Endothelial cell of umbilical vein (primary cell): ENCODE measurements at regions not wholly inside any gene's neighbourhood (a gene's known extent, or its start where the extent isn't known, plus 50 kb on each side); places are given as distances from the start of the nearest gene placed in this dataset.
"Not testable (repeated sequence)": the region's sequence is repeated elsewhere in the genome, so short reads cannot be mapped to it uniquely, and the experiment has no call there.

Experiments used
- BruUV-seq: library from RNA; stranded (reverse); fragments of 400-500 nt; replicated peaks from 2 replicates; lab custom pipeline; 2021; lab: Mats Ljungman, UMichigan
- CTCF ChIA-PET: fragments of 300-600, 350-600 bp; sonication (Branson Sonifier 250); formaldehyde crosslinking; loops from one replicate; lab custom pipeline; 2021; ENCODE audit warnings: antibody characterized with exemption, inconsistent platforms; lab: Charles Lee
- POLR2A ChIA-PET: fragments of 300-600, 350-600 bp; sonication (Branson Sonifier 250); formaldehyde crosslinking; loops from one replicate; lab custom pipeline; 2021; ENCODE audit warnings: antibody characterized with exemption, inconsistent platforms; lab: Charles Lee
- DNase-seq: peaks from one replicate; pipeline ENCODE4 v3.0.0-alpha.2; 2011; ENCODE audit warnings: low read depth, low spot score
- FAIRE-seq: peaks from 2 replicates; lab custom pipeline; 2011; peaks lifted over from hg19 to GRCh38; lab: Jason Lieb, UNC
- H2AFZ ChIP-seq: 2 replicates; pipeline ENCODE4 v1.6.0; 2012; ENCODE audit warnings: low read depth, low read length, control low read depth, inconsistent platforms
- H3K27ac ChIP-seq: 2 replicates; pipeline ENCODE4 v1.5.1; 2011; ENCODE audit warnings: low read depth, mild to moderate bottlenecking, control low read depth, low read length, moderate library complexity; ENCODE audit not compliant: insufficient read depth
- H3K27me3 ChIP-seq, 2 experiments: 2 replicates each; pipeline versions ENCODE4 v1.6.0 to v1.6.1; 2011; ENCODE audit warnings: low read length in 2 of 2, mixed read lengths in 1 of 2; ENCODE audit not compliant: control insufficient read depth in 2 of 2, insufficient read depth in 2 of 2
- H3K36me3 ChIP-seq, 2 experiments: 2 replicates in 1 of 2; 3 replicates in 1 of 2; pipeline ENCODE4 v1.5.1; 2011; ENCODE audit warnings: low read length in 2 of 2, mild to moderate bottlenecking in 1 of 2, moderate library complexity in 1 of 2; ENCODE audit not compliant: control insufficient read depth in 2 of 2, insufficient read depth in 2 of 2; ENCODE audit errors: extremely low read depth in 1 of 2
- H3K4me1 ChIP-seq: 3 replicates; pipeline ENCODE4 v1.5.1; 2011; ENCODE audit warnings: mild to moderate bottlenecking, low read length; ENCODE audit not compliant: control insufficient read depth, insufficient read depth; ENCODE audit errors: extremely low read depth
- H3K4me2 ChIP-seq: 2 replicates; pipeline ENCODE4 v1.6.1; 2011; ENCODE audit warnings: low read length, control low read depth, mixed read lengths; ENCODE audit not compliant: insufficient read depth
- H3K4me3 ChIP-seq, 3 experiments: fragments of 200-600 bp in 1 of 3; sonication (generic), shearing (Covaris generic) in 1 of 3; replicated peaks in 1 of 3; 2 replicates each; pipeline ENCODE4 v1.5.1; 2011 to 2016; ENCODE audit warnings: control low read depth in 3 of 3, low read length in 3 of 3, mild to moderate bottlenecking in 2 of 3, inconsistent platforms in 1 of 3, low read depth in 1 of 3, moderate library complexity in 1 of 3; ENCODE audit not compliant: insufficient read depth in 1 of 3
- H3K79me2 ChIP-seq: 2 replicates; pipeline ENCODE4 v1.6.0; 2012; ENCODE audit warnings: low read length, inconsistent platforms; ENCODE audit not compliant: control insufficient read depth, insufficient read depth
- H3K9ac ChIP-seq: replicated peaks from 2 replicates; pipeline ENCODE3; 2011; ENCODE audit warnings: low read length, control low read depth; ENCODE audit not compliant: insufficient read depth; ENCODE audit errors: extremely low read depth
- H3K9me1 ChIP-seq: replicated peaks from 3 replicates; pipeline ENCODE4 v1.6.0; 2011; ENCODE audit warnings: mild to moderate bottlenecking, low read length; ENCODE audit not compliant: control insufficient read depth, insufficient read depth; ENCODE audit errors: extremely low read depth
- H3K9me3 ChIP-seq: replicated peaks from 2 replicates; pipeline ENCODE4 v1.5.1; 2012; ENCODE audit warnings: low read length, inconsistent platforms; ENCODE audit not compliant: control insufficient read depth, insufficient read depth
- H4K20me1 ChIP-seq: replicated peaks from 2 replicates; pipeline ENCODE3; 2011; ENCODE audit warnings: mild to moderate bottlenecking, low read length; ENCODE audit not compliant: control insufficient read depth, insufficient read depth; ENCODE audit errors: extremely low read depth
- EZH2 ChIP-seq: IDR thresholded peaks from 2 replicates; pipeline ENCODE4 v1.6.1; 2012; ENCODE audit warnings: borderline replicate concordance, low read depth, mild to moderate bottlenecking, moderate library complexity, low read length, inconsistent platforms; ENCODE audit not compliant: severe bottlenecking
- FOS ChIP-seq: IDR thresholded peaks from 2 replicates; pipeline ENCODE4 v1.6.1; 2011; ENCODE audit warnings: mild to moderate bottlenecking, low read length, moderate library complexity, borderline replicate concordance; ENCODE audit not compliant: insufficient read depth
- GATA2 ChIP-seq: IDR thresholded peaks from 2 replicates; pipeline ENCODE4 v1.7.0; 2011; ENCODE audit warnings: low read depth, mild to moderate bottlenecking, moderate library complexity, mixed read lengths, low read length; ENCODE audit not compliant: insufficient read length, insufficient read depth
- POLR2A ChIP-seq: IDR thresholded peaks from 2 replicates; pipeline ENCODE4 v1.6.1; 2012; ENCODE audit warnings: low read depth, mild to moderate bottlenecking, control low read depth, low read length
- POLR2AphosphoS5 ChIP-seq: IDR thresholded peaks from 2 replicates; pipeline ENCODE4 v1.6.1; 2012; ENCODE audit warnings: low read depth, mild to moderate bottlenecking, control low read depth, low read length, moderate library complexity; ENCODE audit not compliant: insufficient read depth
- dilution Hi-C: fragments of 300-500 bp; cut with MboI; formaldehyde crosslinking; loops from one replicate; pipeline ENCODE4 v1.15.0; 2019; ENCODE audit warnings: low sequenced_read_pairs; ENCODE audit not compliant: extremely low pct_ligation_motif_present
- intact Hi-C: fragments of 100-400 bp; cut with micrococcal nuclease; formaldehyde crosslinking; loops from one replicate; pipeline ENCODE4 v1.10.0; 2022
- TF ChIP-seq, protein P1 (sequence below), 2 donors: IDR thresholded peaks; 1 replicate in 1 of 2; 2 replicates in 1 of 2; pipeline ENCODE4 v1.5.1; 2011; ENCODE audit warnings: low read length in 2 of 2, mild to moderate bottlenecking in 2 of 2, moderate library complexity in 2 of 2, control low read depth in 1 of 2, inconsistent platforms in 1 of 2, low read depth in 1 of 2; ENCODE audit not compliant: insufficient read depth in 1 of 2; ENCODE audit errors: extremely low read depth in 1 of 2

GRCh38 chr6:126210398-126211075 lies 129.4 kb upstream of the CENPW start:
- dilution Hi-C loops: no loop called here
- BruUV-seq: no TSS peak
- no peak for TF ChIP-seq FOS
- Histone ChIP-seq H3K27me3 (no peaks in the 10 kb centered on the region), H3K4me1 (no peaks in the 10 kb centered on the region), H3K9ac (no peak overlapping the region), H3K4me2 (no peak overlapping the region), H2AFZ (no peak overlapping the region), H3K79me2 (no peaks in the 10 kb centered on the region), H3K4me3 (no peak overlapping the region), H3K27ac (no peak overlapping the region), H3K9me3 (no peaks in the 10 kb centered on the region), H3K9me1 (no peaks in the 10 kb centered on the region), H4K20me1 (no peaks in the 10 kb centered on the region), H3K36me3 (no peaks in the 10 kb centered on the region)
- CTCF ChIA-PET: no interaction called here
- DNase-seq: no peak
- POLR2A ChIA-PET: no interaction called here
- FAIRE-seq: no peak
- intact Hi-C loops: no loop called here

DNA sequence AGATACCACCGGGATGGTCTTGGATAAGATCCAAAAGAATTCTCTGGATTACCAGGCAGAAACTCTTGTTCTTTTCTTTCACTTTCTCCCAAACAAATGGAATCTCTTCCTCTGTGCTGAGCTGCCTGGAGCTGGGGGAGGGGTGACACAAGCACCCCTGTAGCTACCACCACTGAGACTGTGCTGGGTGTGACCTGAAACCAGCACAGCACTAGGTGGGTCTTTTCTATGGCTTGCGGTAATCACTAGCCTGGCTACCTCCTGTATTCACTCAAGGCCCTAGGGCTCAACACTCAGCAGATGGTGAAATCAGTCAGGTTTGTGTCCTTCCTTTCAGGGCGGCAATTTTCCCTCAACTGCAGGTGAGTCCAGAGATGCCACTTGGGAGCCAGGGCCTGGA lies 122.4 kb upstream of the CENPW start:
- intact Hi-C loops: no loop called here
- DNase-seq (no peak), FAIRE-seq (no peak)
- H3K79me2 ChIP-seq: no peaks in the 10 kb centered on the region
- H3K9me1 ChIP-seq: no peaks in the 10 kb centered on the region
- no peaks in the 10 kb centered on the region for H3K27me3 ChIP-seq
- H3K4me2 ChIP-seq: no peak overlapping the region
- H4K20me1 ChIP-seq: no peaks in the 10 kb centered on the region
- BruUV-seq: no TSS peak
- H3K4me3 ChIP-seq: no peak overlapping the region
- no peak for TF ChIP-seq POLR2A
- no peak for TF ChIP-seq POLR2AphosphoS5
- no peak for TF ChIP-seq FOS
- TF ChIP-seq EZH2: no peak
- TF ChIP-seq, protein P1, sequence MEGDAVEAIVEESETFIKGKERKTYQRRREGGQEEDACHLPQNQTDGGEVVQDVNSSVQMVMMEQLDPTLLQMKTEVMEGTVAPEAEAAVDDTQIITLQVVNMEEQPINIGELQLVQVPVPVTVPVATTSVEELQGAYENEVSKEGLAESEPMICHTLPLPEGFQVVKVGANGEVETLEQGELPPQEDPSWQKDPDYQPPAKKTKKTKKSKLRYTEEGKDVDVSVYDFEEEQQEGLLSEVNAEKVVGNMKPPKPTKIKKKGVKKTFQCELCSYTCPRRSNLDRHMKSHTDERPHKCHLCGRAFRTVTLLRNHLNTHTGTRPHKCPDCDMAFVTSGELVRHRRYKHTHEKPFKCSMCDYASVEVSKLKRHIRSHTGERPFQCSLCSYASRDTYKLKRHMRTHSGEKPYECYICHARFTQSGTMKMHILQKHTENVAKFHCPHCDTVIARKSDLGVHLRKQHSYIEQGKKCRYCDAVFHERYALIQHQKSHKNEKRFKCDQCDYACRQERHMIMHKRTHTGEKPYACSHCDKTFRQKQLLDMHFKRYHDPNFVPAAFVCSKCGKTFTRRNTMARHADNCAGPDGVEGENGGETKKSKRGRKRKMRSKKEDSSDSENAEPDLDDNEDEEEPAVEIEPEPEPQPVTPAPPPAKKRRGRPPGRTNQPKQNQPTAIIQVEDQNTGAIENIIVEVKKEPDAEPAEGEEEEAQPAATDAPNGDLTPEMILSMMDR (IDR thresholded peaks at IDR 0.05; ENCODE audit: extremely low read depth in 1 of 2, insufficient read depth in 1 of 2, low read depth in 1 of 2, low read length in 2 of 2): no peak
- no peak for TF ChIP-seq GATA2
- H3K9ac ChIP-seq: no peak overlapping the region
- dilution Hi-C loops: no loop called here
- H3K9me3 ChIP-seq: no peaks in the 10 kb centered on the region
- H3K36me3 ChIP-seq: no peaks in the 10 kb centered on the region
- no peak overlapping the region for H2AFZ ChIP-seq
- H3K27ac ChIP-seq: no peak overlapping the region
- POLR2A ChIA-PET: no interaction called here
- H3K4me1 ChIP-seq: no peaks in the 10 kb centered on the region
- CTCF ChIA-PET: no interaction called here

DNA sequence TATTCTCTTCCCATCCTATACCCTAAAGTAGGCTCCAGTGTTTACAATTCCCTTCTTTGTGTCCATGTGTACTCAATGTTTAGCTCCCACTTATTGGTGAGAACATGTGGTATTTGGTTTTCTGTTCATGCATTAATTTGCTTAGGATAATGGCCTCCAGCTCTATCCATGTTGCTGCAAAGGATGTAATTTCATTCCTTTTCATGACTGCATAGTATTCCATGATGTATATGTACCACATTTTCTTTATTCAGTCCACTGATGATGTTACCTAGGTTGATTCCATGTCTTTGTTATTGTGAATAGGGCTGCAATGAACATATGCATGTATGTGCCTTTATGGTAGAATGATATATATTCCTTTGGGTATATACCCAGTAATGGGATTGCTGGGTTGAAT lies 119.0 kb upstream of the CENPW start:
- intact Hi-C loops: loop anchor here (1.0 kb wide), 1 partner anchor 11 kb away; no protein-coding TSS in a partner anchor

More for the DNA sequence above, 119.0 kb upstream of the CENPW start:
- POLR2A ChIA-PET, H3K4me1 ChIP-seq, CTCF ChIA-PET, H3K27me3 ChIP-seq, FAIRE-seq, H4K20me1 ChIP-seq, H3K4me3 ChIP-seq, DNase-seq, H3K9me3 ChIP-seq, BruUV-seq, dilution Hi-C loops, H3K36me3 ChIP-seq, H2AFZ ChIP-seq, H3K27ac ChIP-seq, H3K9me1 ChIP-seq, H3K79me2 ChIP-seq, H3K9ac ChIP-seq, H3K4me2 ChIP-seq: not testable (repeated sequence)
